ENCODE measurements at regions not wholly inside any gene's neighbourhood (a gene's known extent, or its start where the extent isn't known, plus 50 kb on each side); places are given as distances from the start of the nearest gene placed in this dataset.

GRCh38 chr13:54627646-54628372 is 1599.2 kb downstream of the OLFM4 start:
- Histone ChIP-seq H3K4me1 (no peaks in the 10 kb centered on the region), H3K27ac (replicated peaks in 1 of 4) (no peak overlapping the region), H3K36me3 (no peaks in the 10 kb centered on the region), H3K9me3 (no peaks in the 10 kb centered on the region), H3K27me3 (no peaks in the 10 kb centered on the region), H3K4me3 (no peak overlapping the region)
- TF ChIP-seq CTCF (IDR thresholded peaks at IDR 0.05) = no peak
- TF ChIP-seq EP300 (IDR thresholded peaks at IDR 0.05) = no peak
- no peak for TF ChIP-seq POLR2A (IDR thresholded peaks at IDR 0.05; ENCODE audit: low read depth)
- TF ChIP-seq POLR2AphosphoS5 (IDR thresholded peaks at IDR 0.05) = no peak
- intact Hi-C loops (cut with DNase I) = no loop called here
- WGBS = 69% methylated on average over 3 of the region's 3 CpGs
- DNase-seq (ENCODE audit: extremely low spot score) = no peak

GRCh38 chr13:54628383-54628782 is 1599.8 kb downstream of the OLFM4 start:
- TF ChIP-seq POLR2A (IDR thresholded peaks at IDR 0.05; ENCODE audit: low read depth) = no peak
- no peak for TF ChIP-seq POLR2AphosphoS5 (IDR thresholded peaks at IDR 0.05)
- no peak for TF ChIP-seq CTCF (IDR thresholded peaks at IDR 0.05)
- no peak for TF ChIP-seq EP300 (IDR thresholded peaks at IDR 0.05)
- WGBS = 72% methylated on average over 2 of the region's 2 CpGs
- Histone ChIP-seq H3K9me3 (no peaks in the 10 kb centered on the region), H3K27ac (replicated peaks in 1 of 4) (no peak overlapping the region), H3K27me3 (no peaks in the 10 kb centered on the region), H3K4me1 (no peaks in the 10 kb centered on the region), H3K36me3 (no peaks in the 10 kb centered on the region), H3K4me3 (no peak overlapping the region)
- intact Hi-C loops (cut with DNase I) = no loop called here
- no peak for DNase-seq (ENCODE audit: extremely low spot score)

- H3K4me1 ChIP-seq = no peaks in the 10 kb centered on the region
- no peaks in the 10 kb centered on the region for H3K36me3 ChIP-seq
- no peaks in the 10 kb centered on the region for H3K27me3 ChIP-seq
- no peak overlapping the region for H3K27ac ChIP-seq (replicated peaks in 1 of 4)
- H3K4me3 ChIP-seq = no peak overlapping the region
- no peaks in the 10 kb centered on the region for H3K9me3 ChIP-seq
- DNase-seq (ENCODE audit: extremely low spot score) = no peak
- no peak for TF ChIP-seq POLR2AphosphoS5 (IDR thresholded peaks at IDR 0.05)
- TF ChIP-seq EP300 (IDR thresholded peaks at IDR 0.05) = no peak
- TF ChIP-seq POLR2A (IDR thresholded peaks at IDR 0.05; ENCODE audit: low read depth) = no peak
- no peak for TF ChIP-seq CTCF (IDR thresholded peaks at IDR 0.05)
- WGBS = 56% methylated on average over 5 of the region's 5 CpGs
- intact Hi-C loops (cut with DNase I) = no loop called here
Measured at GRCh38 chr13:54633456-54633855, 1604.8 kb downstream of the OLFM4 start.

GRCh38 chr13:54636231-54636630 is 1607.6 kb downstream of the OLFM4 start:
- no peaks in the 10 kb centered on the region for H3K36me3 ChIP-seq
- 84% methylated on average over 2 of the region's 2 CpGs for WGBS
- no peak overlapping the region for H3K27ac ChIP-seq (replicated peaks in 1 of 4)
- H3K9me3 ChIP-seq = no peaks in the 10 kb centered on the region
- intact Hi-C loops (cut with DNase I) = no loop called here
- H3K27me3 ChIP-seq = no peaks in the 10 kb centered on the region
- TF ChIP-seq POLR2AphosphoS5 (IDR thresholded peaks at IDR 0.05) (no peak), CTCF (IDR thresholded peaks at IDR 0.05) (no peak), EP300 (IDR thresholded peaks at IDR 0.05) (no peak), POLR2A (IDR thresholded peaks at IDR 0.05; ENCODE audit: low read depth) (no peak)
- DNase-seq (ENCODE audit: extremely low spot score) = no peak
- no peak overlapping the region for H3K4me3 ChIP-seq
- no peaks in the 10 kb centered on the region for H3K4me1 ChIP-seq

- no peaks in the 10 kb centered on the region for H3K36me3 ChIP-seq
- TF ChIP-seq EP300 (IDR thresholded peaks at IDR 0.05) (no peak), POLR2AphosphoS5 (IDR thresholded peaks at IDR 0.05) (no peak), POLR2A (IDR thresholded peaks at IDR 0.05; ENCODE audit: low read depth) (no peak), CTCF (IDR thresholded peaks at IDR 0.05) (no peak)
- H3K4me1 ChIP-seq = no peaks in the 10 kb centered on the region
- 71% methylated on average over 1 of the region's 1 CpG for WGBS
- no peak overlapping the region for H3K4me3 ChIP-seq
- H3K9me3 ChIP-seq = no peaks in the 10 kb centered on the region
- H3K27ac ChIP-seq (replicated peaks in 1 of 4) = no peak overlapping the region
- intact Hi-C loops (cut with DNase I) = no loop called here
- no peak for DNase-seq (ENCODE audit: extremely low spot score)
- no peaks in the 10 kb centered on the region for H3K27me3 ChIP-seq
Measured at GRCh38 chr13:54637366-54637765, 1608.8 kb downstream of the OLFM4 start.

Data from esophagus muscularis mucosa (tissue), 4 donors.